Kidney (tissue), 13 donors: ENCODE measurements at regions not wholly inside any gene's neighbourhood (a gene's known extent, or its start where the extent isn't known, plus 50 kb on each side); places are given as distances from the start of the nearest gene placed in this dataset.

Experiments
- DNase-seq, 5 donors: peaks; one replicate each; pipeline ENCODE4 v3.0.0-alpha.2; 2013 to 2020
- FAIRE-seq: peaks from 2 replicates; lab custom pipeline; 2012; peaks lifted over from hg19 to GRCh38; lab: Jason Lieb, UNC
- H3K27ac ChIP-seq, 2 donors: one replicate each; pipeline ENCODE4 v1.7.0; 2013; ENCODE audit warnings: low read depth in 2 of 2, low read length in 2 of 2, inconsistent platforms in 1 of 2
- H3K27me3 ChIP-seq: one replicate; pipeline ENCODE4 v1.7.1; 2013; ENCODE audit warnings: low read length, inconsistent platforms; ENCODE audit not compliant: control insufficient read depth, insufficient read depth
- H3K36me3 ChIP-seq, 3 donors: one replicate each; pipeline versions ENCODE4 v1.7.0 to v1.7.1; 2013; ENCODE audit warnings: low read length in 3 of 3, control low read depth in 1 of 3, inconsistent platforms in 1 of 3; ENCODE audit not compliant: insufficient read depth in 3 of 3, control insufficient read depth in 2 of 3
- H3K4me1 ChIP-seq, 3 donors: one replicate each; pipeline versions ENCODE4 v1.7.0 to v1.7.1; 2013; ENCODE audit warnings: low read length in 3 of 3, inconsistent platforms in 1 of 3, low read depth in 1 of 3; ENCODE audit not compliant: control insufficient read depth in 2 of 3, insufficient read depth in 2 of 3
- H3K4me3 ChIP-seq, 3 donors: one replicate each; pipeline versions ENCODE4 v1.7.0 to v1.8.1; 2013; ENCODE audit warnings: low read length in 3 of 3, control low read depth in 1 of 3, inconsistent platforms in 1 of 3
- H3K9ac ChIP-seq, 3 donors: one replicate each; pipeline versions ENCODE4 v1.7.0 to v1.7.1; 2013; ENCODE audit warnings: low read length in 3 of 3, control low read depth in 1 of 3, inconsistent platforms in 1 of 3
- H3K9me3 ChIP-seq, 3 donors: one replicate each; pipeline versions ENCODE4 v1.7.0 to v1.7.1; 2013; ENCODE audit warnings: low read length in 3 of 3, control low read depth in 1 of 3, inconsistent platforms in 1 of 3; ENCODE audit not compliant: control insufficient read depth in 2 of 3, insufficient read depth in 1 of 3
- intact Hi-C: fragments of 100-400 bp; cut with DNase I; formaldehyde crosslinking; loops from one replicate; pipeline ENCODE4 v1.11.1; 2022
- TF ChIP-seq, protein P1 (sequence below): IDR thresholded peaks from 3 replicates; pipeline ENCODE4 v1.5.1; 2012; ENCODE audit warnings: mild to moderate bottlenecking, moderate library complexity, borderline replicate concordance; ENCODE audit not compliant: insufficient read depth; ENCODE audit errors: extremely low read depth
- donor health status: control.
- donor health status: control.
- donor health status: control.
- donor health status: control.
- donor health status: control.
- donor health status: DM: yes; HTN: yes; CAD: no.
- donor health status: Normal renal cell carcinoma (clear cell type).

DNA sequence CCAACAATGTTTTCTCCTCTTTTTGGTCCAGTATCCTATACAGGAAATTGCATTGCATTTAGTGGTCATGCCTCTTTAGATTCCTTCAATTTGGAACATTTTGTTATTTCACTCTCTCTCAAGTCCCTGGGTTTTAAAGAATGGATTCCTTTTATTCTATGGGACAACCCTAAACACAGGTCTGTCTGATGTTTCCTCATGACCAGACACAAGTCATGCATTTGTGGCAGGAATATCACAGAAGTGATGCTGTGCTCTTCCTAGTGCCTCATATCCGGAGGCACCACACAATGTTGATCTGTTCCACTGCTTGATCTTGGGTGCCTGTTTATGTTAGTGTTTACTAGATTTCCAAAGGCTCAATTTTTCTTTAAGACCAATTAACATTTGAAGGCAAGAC is 69.7 kb upstream of the H2AZ1 start:
- Histone ChIP-seq H3K27me3 (no peaks in the 10 kb centered on the region), H3K9me3 (peaks cover 0 to 3% (median 0%) of the 10 kb centered on the region in 3 donors), H3K9ac (no peak overlapping the region), H3K27ac (no peak overlapping the region), H3K4me3 (no peak overlapping the region), H3K36me3 (no peaks in the 10 kb centered on the region), H3K4me1 (no peaks in the 10 kb centered on the region)
- intact Hi-C loops: no loop called here
- FAIRE-seq (no peak), DNase-seq (no peak)
- TF ChIP-seq, protein P1, sequence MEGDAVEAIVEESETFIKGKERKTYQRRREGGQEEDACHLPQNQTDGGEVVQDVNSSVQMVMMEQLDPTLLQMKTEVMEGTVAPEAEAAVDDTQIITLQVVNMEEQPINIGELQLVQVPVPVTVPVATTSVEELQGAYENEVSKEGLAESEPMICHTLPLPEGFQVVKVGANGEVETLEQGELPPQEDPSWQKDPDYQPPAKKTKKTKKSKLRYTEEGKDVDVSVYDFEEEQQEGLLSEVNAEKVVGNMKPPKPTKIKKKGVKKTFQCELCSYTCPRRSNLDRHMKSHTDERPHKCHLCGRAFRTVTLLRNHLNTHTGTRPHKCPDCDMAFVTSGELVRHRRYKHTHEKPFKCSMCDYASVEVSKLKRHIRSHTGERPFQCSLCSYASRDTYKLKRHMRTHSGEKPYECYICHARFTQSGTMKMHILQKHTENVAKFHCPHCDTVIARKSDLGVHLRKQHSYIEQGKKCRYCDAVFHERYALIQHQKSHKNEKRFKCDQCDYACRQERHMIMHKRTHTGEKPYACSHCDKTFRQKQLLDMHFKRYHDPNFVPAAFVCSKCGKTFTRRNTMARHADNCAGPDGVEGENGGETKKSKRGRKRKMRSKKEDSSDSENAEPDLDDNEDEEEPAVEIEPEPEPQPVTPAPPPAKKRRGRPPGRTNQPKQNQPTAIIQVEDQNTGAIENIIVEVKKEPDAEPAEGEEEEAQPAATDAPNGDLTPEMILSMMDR: no peak

DNA sequence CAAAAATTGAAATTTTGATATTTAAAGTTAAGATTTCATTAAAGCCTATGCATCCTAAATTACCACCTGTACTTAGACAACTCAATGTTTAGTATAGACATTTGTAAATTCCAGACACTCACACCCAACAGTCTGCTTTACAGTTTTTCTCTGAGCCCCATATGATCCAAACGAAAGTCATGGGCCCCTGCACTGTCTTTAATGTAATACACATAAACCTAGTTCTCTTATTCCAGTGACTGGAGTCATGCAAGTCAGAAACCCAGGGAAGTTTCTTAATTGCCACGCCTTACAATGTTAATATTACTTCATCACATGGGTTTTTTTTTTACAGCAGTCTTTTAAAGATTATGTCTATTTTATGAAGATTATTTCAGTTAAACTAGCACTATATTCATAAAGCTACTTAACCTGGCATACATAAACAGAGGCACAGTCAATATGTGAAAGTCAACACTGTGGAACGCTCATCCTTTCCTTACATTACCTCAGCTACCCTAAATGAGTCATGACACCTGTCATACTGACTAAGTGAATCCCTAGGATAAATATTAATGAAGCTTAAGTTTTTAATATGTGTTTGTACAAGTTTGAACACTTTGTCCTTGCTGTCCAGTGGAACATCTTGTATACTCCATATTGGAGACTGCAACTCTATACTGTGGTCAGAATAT is 67.7 kb upstream of the H2AZ1 start:
- peaks cover 0 to 3% (median 0%) of the 10 kb centered on the region in 3 donors for H3K9me3 ChIP-seq
- no peak overlapping the region for H3K27ac ChIP-seq
- TF ChIP-seq, protein P1: no peak
- H3K4me1 ChIP-seq: no peaks in the 10 kb centered on the region
- DNase-seq (no peak), FAIRE-seq (no peak)
- intact Hi-C loops: no loop called here
- no peak overlapping the region for H3K9ac ChIP-seq
- H3K36me3 ChIP-seq: no peaks in the 10 kb centered on the region
- H3K27me3 ChIP-seq: no peaks in the 10 kb centered on the region
- H3K4me3 ChIP-seq: no peak overlapping the region

DNA sequence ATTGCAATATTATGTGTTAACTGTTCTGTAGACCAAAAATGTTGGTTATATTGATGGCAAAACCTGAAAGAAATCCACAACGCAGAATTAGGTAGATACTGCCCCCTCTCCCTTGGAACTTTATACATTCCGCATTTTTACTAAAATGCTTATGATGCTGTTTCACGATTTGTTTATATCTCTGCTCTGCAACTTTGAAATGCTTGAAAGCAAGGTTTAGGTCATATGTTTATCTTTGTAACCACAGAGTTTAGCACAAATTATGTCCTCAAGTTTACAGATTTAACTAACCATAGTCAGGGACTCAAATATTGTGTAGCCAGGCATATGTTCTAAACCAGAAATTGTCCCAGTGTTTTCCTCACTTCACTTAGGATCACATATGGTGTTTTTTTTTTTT is 66.1 kb upstream of the H2AZ1 start:
- H3K9me3 ChIP-seq: peaks cover 0 to 3% (median 0%) of the 10 kb centered on the region in 3 donors
- H3K4me3 ChIP-seq: no peak overlapping the region
- TF ChIP-seq, protein P1: no peak
- no peak overlapping the region for H3K27ac ChIP-seq
- FAIRE-seq: no peak
- DNase-seq: no peak
- no peak overlapping the region for H3K9ac ChIP-seq
- intact Hi-C loops: no loop called here
- no peaks in the 10 kb centered on the region for H3K36me3 ChIP-seq
- H3K27me3 ChIP-seq: no peaks in the 10 kb centered on the region
- no peaks in the 10 kb centered on the region for H3K4me1 ChIP-seq

DNA sequence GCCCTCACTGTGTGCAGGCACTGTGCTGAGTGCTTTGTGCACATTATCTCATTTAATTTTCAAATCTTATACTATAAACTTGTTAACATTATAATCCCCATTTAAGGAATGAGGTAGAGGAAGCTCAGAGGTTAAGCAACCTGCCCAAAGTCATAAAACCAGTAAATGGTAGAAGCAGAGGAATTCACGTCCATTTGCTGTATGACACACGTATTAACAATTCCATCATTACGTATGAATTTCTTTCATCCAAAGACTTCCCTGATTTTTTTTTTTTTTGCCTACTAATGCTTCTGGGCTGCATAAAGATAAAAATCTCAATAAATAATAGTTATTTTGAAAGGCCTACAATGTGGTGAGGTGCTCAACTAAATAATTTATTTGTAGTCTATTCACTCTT is 64.5 kb upstream of the H2AZ1 start:
- H3K4me3 ChIP-seq: no peak overlapping the region
- H3K27me3 ChIP-seq: no peaks in the 10 kb centered on the region
- no peaks in the 10 kb centered on the region for H3K9me3 ChIP-seq
- DNase-seq (no peak), FAIRE-seq (no peak)
- intact Hi-C loops: no loop called here
- H3K27ac ChIP-seq: no peak overlapping the region
- no peaks in the 10 kb centered on the region for H3K4me1 ChIP-seq
- H3K9ac ChIP-seq: no peak overlapping the region
- H3K36me3 ChIP-seq: no peaks in the 10 kb centered on the region
- TF ChIP-seq, protein P1: no peak
